ENCODE measurements at regions not wholly inside any gene's neighbourhood (a gene's known extent, or its start where the extent isn't known, plus 50 kb on each side); places are given as distances from the start of the nearest gene placed in this dataset.
"Not testable (repeated sequence)": the region's sequence is repeated elsewhere in the genome, so short reads cannot be mapped to it uniquely, and the experiment has no call there.

DNA sequence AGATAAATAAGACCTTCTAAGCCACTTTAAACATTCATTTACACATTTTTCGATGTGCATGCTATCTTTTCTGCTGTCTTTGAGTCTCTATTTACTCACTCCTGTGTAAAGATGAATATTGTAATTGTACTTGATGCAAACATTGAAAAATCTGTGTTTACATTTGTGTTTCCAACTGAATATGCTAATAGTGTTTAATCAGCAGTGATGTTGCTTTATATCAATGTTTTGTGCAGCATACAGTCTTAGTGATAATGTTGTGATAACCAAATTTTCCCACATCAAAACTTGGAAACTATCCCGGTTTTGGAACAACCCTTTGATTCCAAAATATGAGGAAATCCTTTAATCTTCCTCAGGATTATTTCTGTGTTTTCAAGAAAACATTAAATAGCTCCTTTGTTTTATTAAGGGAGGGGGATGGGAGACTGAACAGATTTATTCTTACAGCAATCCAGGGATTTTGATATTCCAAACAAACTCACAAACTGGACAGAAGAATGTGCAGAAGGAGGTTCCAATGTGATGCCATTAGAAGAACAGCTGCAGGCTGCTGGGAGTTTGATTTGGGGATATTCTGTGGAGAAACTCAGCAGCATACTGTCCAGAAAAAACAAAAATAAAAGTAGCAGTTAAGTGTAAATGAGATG is 248.0 kb downstream of the S1PR1 start:
- TF ChIP-seq CTCF (IDR thresholded peaks at IDR 0.05; ENCODE audit: low read depth, low read length): no peak
- no peak for DNase-seq
- Histone ChIP-seq H3K4me1 (peaks cover 34% of the 10 kb centered on the region), H3K27me3 (no peaks in the 10 kb centered on the region), H3K4me3 (ENCODE audit: low read depth, low read length) (no peak overlapping the region), H3K9me3 (peaks cover 3% of the 10 kb centered on the region; the same call in 1 of the 2 replicates), H3K36me3 (no peaks in the 10 kb centered on the region)

GRCh38 chr1:101485712-101486111 is 248.9 kb downstream of the S1PR1 start:
- DNase-seq: no peak
- no peaks in the 10 kb centered on the region for H3K27me3 ChIP-seq
- H3K36me3 ChIP-seq: no peaks in the 10 kb centered on the region
- peaks cover 34% of the 10 kb centered on the region for H3K4me1 ChIP-seq
- peaks cover 3% of the 10 kb centered on the region; the same call in 1 of the 2 replicates for H3K9me3 ChIP-seq
- TF ChIP-seq CTCF (IDR thresholded peaks at IDR 0.05; ENCODE audit: low read depth, low read length): no peak
- no peak overlapping the region for H3K4me3 ChIP-seq (ENCODE audit: low read depth, low read length)

- not testable (repeated sequence) for H3K27me3 ChIP-seq; H3K9me3 ChIP-seq; DNase-seq; H3K4me1 ChIP-seq; H3K4me3 ChIP-seq (ENCODE audit: low read depth, low read length); H3K36me3 ChIP-seq
These were observed 255.3 kb downstream of the S1PR1 start for GRCh38 chr1:101492144-101492543.

GRCh38 chr1:101493920-101494319 is 257.1 kb downstream of the S1PR1 start:
- H3K27me3 ChIP-seq; H3K4me3 ChIP-seq (ENCODE audit: low read depth, low read length); H3K9me3 ChIP-seq; H3K4me1 ChIP-seq; H3K36me3 ChIP-seq; DNase-seq: not testable (repeated sequence)

GRCh38 chr1:101496109-101496508 is 259.3 kb downstream of the S1PR1 start:
- Histone ChIP-seq H3K9me3 (no peaks in the 10 kb centered on the region), H3K4me1 (no peaks in the 10 kb centered on the region; the same call in 1 of the 2 replicates), H3K36me3 (no peaks in the 10 kb centered on the region), H3K4me3 (ENCODE audit: low read depth, low read length) (no peak overlapping the region), H3K27me3 (no peaks in the 10 kb centered on the region)
- TF ChIP-seq CTCF (IDR thresholded peaks at IDR 0.05; ENCODE audit: low read depth, low read length): no peak
- DNase-seq: no peak

- no peak overlapping the region for H3K4me3 ChIP-seq (ENCODE audit: low read depth, low read length)
- no peaks in the 10 kb centered on the region for H3K36me3 ChIP-seq
- no peaks in the 10 kb centered on the region for H3K9me3 ChIP-seq
- no peaks in the 10 kb centered on the region for H3K4me1 ChIP-seq
- no peaks in the 10 kb centered on the region for H3K27me3 ChIP-seq
- DNase-seq: no peak
- no peak for TF ChIP-seq CTCF (IDR thresholded peaks at IDR 0.05; ENCODE audit: low read depth, low read length)
These were observed 261.2 kb downstream of the S1PR1 start for GRCh38 chr1:101497881-101498559.

GRCh38 chr1:101504106-101504505 is 267.3 kb downstream of the S1PR1 start:
- not testable (repeated sequence) for H3K4me3 ChIP-seq (ENCODE audit: low read depth, low read length); H3K4me1 ChIP-seq; H3K9me3 ChIP-seq; DNase-seq; H3K36me3 ChIP-seq; H3K27me3 ChIP-seq

DNA sequence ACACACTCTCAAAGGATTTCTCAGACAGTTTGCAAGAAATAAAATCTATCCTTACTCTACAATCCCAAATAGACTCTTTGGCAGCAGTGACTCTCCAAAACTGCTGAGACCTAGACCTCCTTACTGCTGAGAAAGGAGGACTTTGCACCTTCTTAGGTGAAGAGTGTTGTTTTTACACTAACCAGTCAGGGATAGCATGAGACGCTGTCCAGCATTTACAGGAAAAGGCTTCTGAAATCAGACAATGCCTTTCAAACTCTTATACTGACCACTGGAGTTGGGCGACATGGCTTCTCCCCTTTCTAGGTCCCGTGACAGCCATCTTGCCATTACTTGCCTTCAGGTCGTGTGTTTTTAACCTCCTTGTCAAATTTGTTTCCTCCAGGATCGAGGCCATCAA is 268.4 kb downstream of the S1PR1 start:
- not testable (repeated sequence) for H3K4me3 ChIP-seq (ENCODE audit: low read depth, low read length); DNase-seq; H3K9me3 ChIP-seq; H3K27me3 ChIP-seq; H3K4me1 ChIP-seq; H3K36me3 ChIP-seq

Measured in BE2C (cell line).